IMR-90 (cell line): ENCODE measurements at regions not wholly inside any gene's neighbourhood (a gene's known extent, or its start where the extent isn't known, plus 50 kb on each side); places are given as distances from the start of the nearest gene placed in this dataset.

Experiments
- ATAC-seq: fragments of 200-7000 bp; cut with Tn5 transposase; 2 replicates; pipeline ENCODE4 v1.9.1; 2020; ENCODE audit warnings: low read depth, mild to moderate bottlenecking, moderate library complexity
- BruUV-seq: library from RNA; stranded (reverse); fragments of 400-500 nt; replicated peaks from 2 replicates; lab custom pipeline; 2021; lab: Mats Ljungman, UMichigan
- CTCF ChIA-PET: fragments of 300-600 bp; formaldehyde crosslinking; extraction: SDS; loops from one replicate; lab custom pipeline; 2021; ENCODE audit warnings: antibody characterized with exemption; lab: Yijun Ruan, JAX
- POLR2A ChIA-PET: fragments of 300-600 bp; sonication (Branson Sonifier 250); formaldehyde crosslinking; loops from one replicate; lab custom pipeline; 2022; ENCODE audit warnings: antibody characterized with exemption; ENCODE audit not compliant: unreplicated experiment; lab: Charles Lee
- DNase-seq: peaks from one replicate; pipeline ENCODE4 v3.0.0; 2013
- H2AFZ ChIP-seq: replicated peaks from 2 replicates; pipeline ENCODE3; 2013; ENCODE audit warnings: low read length, mild to moderate bottlenecking; ENCODE audit not compliant: poor library complexity
- H2AK5ac ChIP-seq: 2 replicates; pipeline ENCODE4 v1.6.1; 2013; ENCODE audit warnings: low read depth, low read length, inconsistent platforms
- H2AK9ac ChIP-seq: replicated peaks from 2 replicates; pipeline ENCODE3; 2013; ENCODE audit warnings: mild to moderate bottlenecking, low read depth, low read length, moderate library complexity; ENCODE audit not compliant: poor library complexity
- H2BK120ac ChIP-seq: 2 replicates; pipeline ENCODE4 v1.6.1; 2013; ENCODE audit warnings: low read depth, low read length, inconsistent platforms
- H2BK15ac ChIP-seq: 3 replicates; pipeline ENCODE4 v1.6.1; 2013; ENCODE audit warnings: low read depth, low read length, inconsistent platforms
- H2BK20ac ChIP-seq: 2 replicates; pipeline ENCODE4 v1.6.1; 2013; ENCODE audit warnings: low read depth, mild to moderate bottlenecking, inconsistent platforms, low read length, moderate library complexity
- H2BK5ac ChIP-seq: 2 replicates; pipeline ENCODE4 v1.6.1; 2013; ENCODE audit warnings: mild to moderate bottlenecking, low read depth, low read length, inconsistent platforms; ENCODE audit not compliant: poor library complexity, severe bottlenecking
- H3K14ac ChIP-seq: replicated peaks from 2 replicates; pipeline ENCODE4 v1.6.1; 2013; ENCODE audit warnings: low read depth, low read length, inconsistent platforms
- H3K18ac ChIP-seq: 2 replicates; pipeline ENCODE4 v1.6.1; 2013; ENCODE audit warnings: low read depth, low read length, control low read depth
- H3K23ac ChIP-seq: 2 replicates; pipeline ENCODE4 v1.6.1; 2013; ENCODE audit warnings: low read depth, low read length, inconsistent platforms
- H3K27ac ChIP-seq: 2 replicates; pipeline ENCODE4 v1.5.1; 2013; ENCODE audit warnings: mild to moderate bottlenecking, control low read depth, low read length; ENCODE audit not compliant: insufficient read depth
- H3K27me3 ChIP-seq: 2 replicates; pipeline ENCODE4 v1.6.1; 2013; ENCODE audit warnings: low read length; ENCODE audit not compliant: control insufficient read depth, insufficient read depth
- H3K36me3 ChIP-seq: 2 replicates; pipeline ENCODE4 v1.6.1; 2013; ENCODE audit warnings: low read length, mixed read lengths; ENCODE audit not compliant: control insufficient read depth, insufficient read depth
- H3K4ac ChIP-seq: 2 replicates; pipeline ENCODE4 v1.6.1; 2013; ENCODE audit warnings: low read depth, low read length, inconsistent platforms
- H3K4me1 ChIP-seq: 2 replicates; pipeline ENCODE4 v1.6.1; 2013; ENCODE audit warnings: low read length, mixed read lengths; ENCODE audit not compliant: control insufficient read depth, insufficient read depth
- H3K4me2 ChIP-seq: 2 replicates; pipeline ENCODE4 v1.6.1; 2013; ENCODE audit warnings: low read depth, mild to moderate bottlenecking, control low read depth, low read length, moderate library complexity
- H3K4me3 ChIP-seq: 2 replicates; pipeline ENCODE4 v1.5.1; 2013; ENCODE audit warnings: low read depth, mild to moderate bottlenecking, control low read depth, low read length, moderate library complexity; ENCODE audit not compliant: insufficient read depth
- H3K56ac ChIP-seq: 2 replicates; pipeline ENCODE4 v1.6.1; 2013; ENCODE audit warnings: low read length, inconsistent platforms; ENCODE audit not compliant: insufficient read depth; ENCODE audit errors: extremely low read depth
- H3K79me1 ChIP-seq, 2 experiments: 2 replicates each; pipeline ENCODE4 v1.6.1; 2013; ENCODE audit warnings: low read length in 2 of 2, inconsistent platforms in 1 of 2, low read depth in 1 of 2
- H3K9ac ChIP-seq: 2 replicates; pipeline ENCODE4 v1.6.1; 2013; ENCODE audit warnings: low read depth, low read length, control low read depth
- H3K9me1 ChIP-seq: 2 replicates; pipeline ENCODE4 v1.6.1; 2013; ENCODE audit warnings: low read length, inconsistent platforms; ENCODE audit not compliant: insufficient read depth
- H3K9me3 ChIP-seq: 2 replicates; pipeline ENCODE4 v1.6.1; 2013; ENCODE audit warnings: low read length; ENCODE audit not compliant: control insufficient read depth, insufficient read depth
- H4K20me1 ChIP-seq: 2 replicates; pipeline ENCODE4 v1.6.1; 2013; ENCODE audit warnings: low read length, inconsistent platforms; ENCODE audit not compliant: insufficient read depth
- H4K5ac ChIP-seq: 2 replicates; pipeline ENCODE4 v1.6.1; 2013; ENCODE audit warnings: mild to moderate bottlenecking, low read depth, low read length, control low read depth
- H4K8ac ChIP-seq, 2 experiments: 2 replicates each; pipeline ENCODE4 v1.6.1; 2013; ENCODE audit warnings: low read depth in 2 of 2, low read length in 2 of 2, control low read depth in 1 of 2, inconsistent platforms in 1 of 2
- H4K91ac ChIP-seq: 2 replicates; pipeline ENCODE4 v1.6.1; 2013; ENCODE audit warnings: low read depth, low read length, inconsistent platforms; ENCODE audit not compliant: insufficient read depth
- BHLHE40 ChIP-seq: fragments of 150-350 bp; IDR thresholded peaks from 2 replicates; pipeline ENCODE4 v1.6.1; 2016; ENCODE audit warnings: mild to moderate bottlenecking, low read depth, low read length
- CEBPB ChIP-seq: IDR thresholded peaks from 2 replicates; pipeline ENCODE4 v1.6.1; 2012; ENCODE audit warnings: low read depth, low read length, improper control_type of control experiment
- ELK1 ChIP-seq: fragments of 150-350 bp; IDR thresholded peaks from 2 replicates; pipeline ENCODE4 v1.6.1; 2016; ENCODE audit warnings: low read depth, mild to moderate bottlenecking, low read length, moderate library complexity, borderline replicate concordance
- POLR2A ChIP-seq: IDR thresholded peaks from 2 replicates; pipeline ENCODE4 v1.6.1; 2012; ENCODE audit warnings: mild to moderate bottlenecking, low read depth, low read length
- SMC3 ChIP-seq: fragments of 150-350 bp; IDR thresholded peaks from 2 replicates; pipeline ENCODE4 v1.6.1; 2016; ENCODE audit warnings: low read depth, mild to moderate bottlenecking, antibody characterized with exemption, low read length, moderate library complexity
- WGBS, 2 experiments: methylation state at CpG; one replicate each; pipeline versions ENCODE4 v1.1.5 to v1.1.7; 2013; ENCODE audit warnings: missing lambda C conversion rate in 2 of 2; ENCODE audit not compliant: insufficient read length in 1 of 2; ENCODE audit errors: extremely low coverage in 2 of 2; 5-methylcytosine and 5-hydroxymethylcytosine counted together
- dilution Hi-C: fragments of 300-500 bp; cut with HindIII; formaldehyde crosslinking; loops from one replicate; pipeline ENCODE4 v1.14.3; 2018; ENCODE audit warnings: low sequenced_read_pairs; ENCODE audit not compliant: unreplicated experiment
- in situ Hi-C: fragments of 300-500 bp; cut with MboI; formaldehyde crosslinking; loops from 3 replicates; pipeline ENCODE4 v1.14.3; 2019; ENCODE audit warnings: low sequenced_read_pairs, inconsistent platforms, mixed read lengths
- intact Hi-C: fragments of 100-400 bp; cut with micrococcal nuclease; formaldehyde crosslinking; loops from 2 replicates; pipeline ENCODE4 v1.10.0; 2022

GRCh38 chrX:113274791-113275190, 434.2 kb upstream of the AMOT start:
- no peak overlapping the region for H3K27ac ChIP-seq
- H2AFZ ChIP-seq: no peak overlapping the region
- H2AK5ac ChIP-seq: no peak overlapping the region
- dilution Hi-C loops (no loop called here), intact Hi-C loops (no loop called here), in situ Hi-C loops (no loop called here)
- no peak overlapping the region for H4K91ac ChIP-seq
- no TSS peak for BruUV-seq
- H4K8ac ChIP-seq: no peak overlapping the region
- H3K79me1 ChIP-seq: no peaks in the 10 kb centered on the region
- H3K4me1 ChIP-seq: no peaks in the 10 kb centered on the region
- H2BK20ac ChIP-seq: no peak overlapping the region
- H3K4me2 ChIP-seq: no peak overlapping the region
- no peak overlapping the region for H3K9ac ChIP-seq
- H3K23ac ChIP-seq: no peak overlapping the region
- H2BK15ac ChIP-seq: no peak overlapping the region
- H2AK9ac ChIP-seq: no peak overlapping the region
- TF ChIP-seq SMC3 (no peak), BHLHE40 (no peak), ELK1 (no peak), POLR2A (no peak), CEBPB (no peak)
- no peak overlapping the region for H2BK120ac ChIP-seq
- CTCF ChIA-PET: no interaction called here
- H4K5ac ChIP-seq: no peak overlapping the region
- H3K14ac ChIP-seq: no peak overlapping the region
- H3K4ac ChIP-seq: no peak overlapping the region
- H3K27me3 ChIP-seq: no peaks in the 10 kb centered on the region; the same call in 1 of the 2 replicates
- no CpG with 5 or more reads among the region's 1 CpG for WGBS, 2 experiments
- H4K20me1 ChIP-seq: no peaks in the 10 kb centered on the region
- H3K56ac ChIP-seq: no peak overlapping the region
- POLR2A ChIA-PET: no interaction called here
- no peak for DNase-seq
- no peak overlapping the region for H3K4me3 ChIP-seq
- H3K9me1 ChIP-seq: no peaks in the 10 kb centered on the region
- H3K36me3 ChIP-seq: no peaks in the 10 kb centered on the region
- ATAC-seq: no peak
- H3K9me3 ChIP-seq: no peaks in the 10 kb centered on the region
- no peak overlapping the region for H3K18ac ChIP-seq
- no peak overlapping the region for H2BK5ac ChIP-seq
